ENCODE measurements at regions not wholly inside any gene's neighbourhood (a gene's known extent, or its start where the extent isn't known, plus 50 kb on each side); places are given as distances from the start of the nearest gene placed in this dataset.

- DNase-seq = no peak
These were observed 535.0 kb upstream of the CDH18 start for GRCh38 chr5:20522905-20523482.

- DNase-seq = no peak
These were observed 527.6 kb upstream of the CDH18 start for GRCh38 chr5:20515606-20516005.

- no peak for DNase-seq
These were observed 526.1 kb upstream of the CDH18 start for GRCh38 chr5:20514145-20514544.

GRCh38 chr5:20500546-20500945 is 512.5 kb upstream of the CDH18 start:
- no peak for DNase-seq

GRCh38 chr5:20498926-20499325 is 510.9 kb upstream of the CDH18 start:
- DNase-seq = no peak

GRCh38 chr5:20498102-20498501 is 510.1 kb upstream of the CDH18 start:
- no peak for DNase-seq

- DNase-seq = no peak
These were observed 509.4 kb upstream of the CDH18 start for GRCh38 chr5:20497356-20497755.

- DNase-seq = no peak
These were observed 506.7 kb upstream of the CDH18 start for GRCh38 chr5:20494706-20495105.

GRCh38 chr5:20486826-20487225 is 498.8 kb upstream of the CDH18 start:
- DNase-seq = no peak

GRCh38 chr5:20476016-20476415 is 488.0 kb upstream of the CDH18 start:
- DNase-seq = no peak

- DNase-seq = no peak
These were observed 483.0 kb upstream of the CDH18 start for GRCh38 chr5:20470997-20471396.

- DNase-seq = no peak
These were observed 481.8 kb upstream of the CDH18 start for GRCh38 chr5:20469792-20470191.

- no peak for DNase-seq
These were observed 481.4 kb upstream of the CDH18 start for GRCh38 chr5:20469390-20469789.

GRCh38 chr5:20466512-20466911 is 478.5 kb upstream of the CDH18 start:
- no peak for DNase-seq

GRCh38 chr5:20463206-20463605 is 475.2 kb upstream of the CDH18 start:
- no peak for DNase-seq

GRCh38 chr5:20446121-20446520 is 458.1 kb upstream of the CDH18 start:
- DNase-seq = no peak

- no peak for DNase-seq
These were observed 457.4 kb upstream of the CDH18 start for GRCh38 chr5:20445326-20445860.

- no peak for DNase-seq
These were observed 446.8 kb upstream of the CDH18 start for GRCh38 chr5:20434786-20435185.

- DNase-seq = no peak
These were observed 433.1 kb upstream of the CDH18 start for GRCh38 chr5:20420991-20421595.
